ENCODE measurements at regions not wholly inside any gene's neighbourhood (a gene's known extent, or its start where the extent isn't known, plus 50 kb on each side); places are given as distances from the start of the nearest gene placed in this dataset.

DNA sequence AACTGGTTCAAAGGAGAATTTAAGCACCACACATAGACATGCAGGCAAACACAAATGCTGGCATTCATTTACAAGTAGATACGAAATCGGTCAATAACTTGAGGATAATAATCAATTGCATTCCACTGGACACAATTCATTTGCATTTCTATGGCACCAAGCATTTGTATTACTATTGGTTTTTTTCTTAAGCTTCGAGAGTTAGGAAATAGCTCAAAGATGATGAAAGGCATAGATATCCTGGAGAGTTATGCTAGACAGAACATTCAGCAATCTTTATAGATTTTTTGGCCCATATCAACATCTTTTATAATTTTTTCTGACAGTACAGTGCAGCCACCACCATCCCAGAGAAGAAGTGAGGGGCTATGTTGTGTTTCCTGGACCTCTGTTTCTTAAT is 544.4 kb downstream of the MIAT start:
- TF ChIP-seq, protein P1, sequence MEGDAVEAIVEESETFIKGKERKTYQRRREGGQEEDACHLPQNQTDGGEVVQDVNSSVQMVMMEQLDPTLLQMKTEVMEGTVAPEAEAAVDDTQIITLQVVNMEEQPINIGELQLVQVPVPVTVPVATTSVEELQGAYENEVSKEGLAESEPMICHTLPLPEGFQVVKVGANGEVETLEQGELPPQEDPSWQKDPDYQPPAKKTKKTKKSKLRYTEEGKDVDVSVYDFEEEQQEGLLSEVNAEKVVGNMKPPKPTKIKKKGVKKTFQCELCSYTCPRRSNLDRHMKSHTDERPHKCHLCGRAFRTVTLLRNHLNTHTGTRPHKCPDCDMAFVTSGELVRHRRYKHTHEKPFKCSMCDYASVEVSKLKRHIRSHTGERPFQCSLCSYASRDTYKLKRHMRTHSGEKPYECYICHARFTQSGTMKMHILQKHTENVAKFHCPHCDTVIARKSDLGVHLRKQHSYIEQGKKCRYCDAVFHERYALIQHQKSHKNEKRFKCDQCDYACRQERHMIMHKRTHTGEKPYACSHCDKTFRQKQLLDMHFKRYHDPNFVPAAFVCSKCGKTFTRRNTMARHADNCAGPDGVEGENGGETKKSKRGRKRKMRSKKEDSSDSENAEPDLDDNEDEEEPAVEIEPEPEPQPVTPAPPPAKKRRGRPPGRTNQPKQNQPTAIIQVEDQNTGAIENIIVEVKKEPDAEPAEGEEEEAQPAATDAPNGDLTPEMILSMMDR (conservative IDR thresholded peaks at IDR 0.05), result no peak
- Histone ChIP-seq H3K79me1 (ENCODE audit: insufficient read depth, low read depth, low read length, poor library complexity, severe bottlenecking) (no peaks in the 10 kb centered on the region), H3K27ac (ENCODE audit: insufficient read length, low read depth, low read length) (no peak overlapping the region), H3K23me2 (ENCODE audit: insufficient read length, low read depth, low read length, poor library complexity, severe bottlenecking) (no peaks in the 10 kb centered on the region), H4K91ac (ENCODE audit: insufficient read length, low read depth, low read length) (no peak overlapping the region), H2BK120ac (ENCODE audit: low read depth, low read length, poor library complexity, severe bottlenecking) (no peak overlapping the region), H4K8ac (replicated peaks; ENCODE audit: insufficient read length, low read depth, low read length) (no peak overlapping the region), H3K23ac (ENCODE audit: insufficient read length, low read depth, low read length) (no peak overlapping the region), H3K4me2 (ENCODE audit: insufficient read depth, insufficient read length, low read length) (no peak overlapping the region), H3K4ac (ENCODE audit: low read depth, low read length) (no peak overlapping the region), H3K9ac (ENCODE audit: extremely low read depth, insufficient read length, low read length) (no peak overlapping the region), H3T11ph (ENCODE audit: low read length) (no peak overlapping the region), H3K18ac (ENCODE audit: insufficient read length, low read depth, low read length) (no peak overlapping the region), H4K5ac (ENCODE audit: insufficient read length, low read depth, low read length) (no peak overlapping the region), H3K14ac (ENCODE audit: insufficient read depth, low read length) (no peak overlapping the region), H4K20me1 (ENCODE audit: control insufficient read depth, insufficient read depth, insufficient read length) (no peaks in the 10 kb centered on the region), H3K4me1 (ENCODE audit: insufficient read depth, low read length) (peaks cover 2% of the 10 kb centered on the region; the same call in 1 of the 2 replicates), H2BK5ac (ENCODE audit: insufficient read length, low read length) (no peak overlapping the region), H3K56ac (ENCODE audit: insufficient read length, low read depth, low read length) (no peak overlapping the region), H2AK5ac (ENCODE audit: insufficient read length, low read length) (no peak overlapping the region), H2BK15ac (ENCODE audit: low read depth, low read length) (no peak overlapping the region), H3K27me3 (ENCODE audit: insufficient read depth, low read length) (no peaks in the 10 kb centered on the region), H3K9me3 (ENCODE audit: control insufficient read depth, low read depth, low read length) (no peaks in the 10 kb centered on the region), H2BK12ac (ENCODE audit: insufficient read length, low read depth, low read length) (no peak overlapping the region), H2BK20ac (ENCODE audit: low read depth, low read length, poor library complexity, severe bottlenecking) (no peak overlapping the region), H3K79me2 (ENCODE audit: insufficient read depth, low read length) (no peaks in the 10 kb centered on the region), H2AFZ (ENCODE audit: low read length) (no peak overlapping the region)
- DNase-seq, result no peak
- WGBS (ENCODE audit: extremely low coverage, insufficient read length, low lambda C conversion rate), result no CpG with 5 or more reads among the region's 3 CpGs
- peaks cover 0 to 3% (median 0%) of the 10 kb centered on the region in 3 experiments; a peak in 3 of 7 replicates for H3K36me3 Mint-ChIP-seq (ENCODE audit: insufficient read depth in 1 of 3, low read depth in 3 of 3)
- H3K27ac Mint-ChIP-seq, result 0 out of 7 replicates have a peak overlapping the region, but pooled peaks of 1 of the 3 experiments have one; percentile 0
- no peak overlapping the region for H3K4me3 Mint-ChIP-seq
- H3K4me1 Mint-ChIP-seq, result peaks cover 26 to 34% of the 10 kb centered on the region in 2 experiments
- no peaks in the 10 kb centered on the region; a peak in 1 of 5 replicates for H3K9me3 Mint-ChIP-seq
- H3K27me3 Mint-ChIP-seq (ENCODE audit: low read depth), result peaks cover 13% of the 10 kb centered on the region
